ENCODE measurements at regions not wholly inside any gene's neighbourhood (a gene's known extent, or its start where the extent isn't known, plus 50 kb on each side); places are given as distances from the start of the nearest gene placed in this dataset.
"Not testable (repeated sequence)": the region's sequence is repeated elsewhere in the genome, so short reads cannot be mapped to it uniquely, and the experiment has no call there.

DNA sequence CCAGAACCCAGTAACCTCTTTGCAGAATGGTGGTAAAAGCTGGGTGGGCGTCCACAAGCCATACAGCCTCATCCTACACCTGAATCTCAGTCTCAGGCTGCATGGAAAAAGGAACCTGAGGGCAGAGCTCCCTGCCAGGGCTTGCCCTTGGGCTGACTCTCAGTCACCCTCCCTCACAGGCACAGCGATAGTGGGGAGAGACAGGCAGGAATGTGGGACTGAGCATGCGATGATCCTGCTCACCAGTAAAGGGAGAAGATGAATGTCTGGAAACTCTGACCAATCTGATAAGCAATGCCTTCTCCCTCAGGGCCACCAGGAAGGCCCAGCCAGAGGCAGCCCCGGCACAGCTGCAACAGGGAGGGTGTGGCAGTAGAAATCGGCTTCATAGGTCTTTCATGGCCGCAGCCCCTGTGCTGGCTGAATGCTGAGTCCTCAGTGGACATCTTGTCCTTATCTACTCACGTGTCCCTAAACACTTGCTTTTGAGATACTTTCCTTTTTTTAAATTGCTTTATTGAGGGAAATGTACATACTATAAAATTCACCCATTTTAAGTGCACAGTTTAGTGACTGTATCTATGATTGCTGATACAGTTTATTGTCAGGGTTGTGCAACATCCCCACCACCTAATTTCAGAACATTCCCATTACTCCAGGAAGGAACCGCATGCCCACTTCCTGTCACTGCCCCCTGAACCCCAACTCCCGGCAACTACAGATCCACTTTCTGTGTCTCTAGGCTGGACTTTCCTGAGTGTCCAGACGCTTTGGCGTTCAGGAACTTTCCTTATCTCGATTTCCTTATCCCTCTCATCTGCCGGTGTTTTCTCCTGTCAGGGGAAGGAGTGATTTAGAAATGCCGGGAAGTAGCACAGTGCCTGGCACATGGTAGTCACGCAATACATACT lies 258.1 kb downstream of the PCNX1 start:
- no peak for DNase-seq (ENCODE audit: low read depth in 2 of 2, low spot score in 1 of 2)

DNA sequence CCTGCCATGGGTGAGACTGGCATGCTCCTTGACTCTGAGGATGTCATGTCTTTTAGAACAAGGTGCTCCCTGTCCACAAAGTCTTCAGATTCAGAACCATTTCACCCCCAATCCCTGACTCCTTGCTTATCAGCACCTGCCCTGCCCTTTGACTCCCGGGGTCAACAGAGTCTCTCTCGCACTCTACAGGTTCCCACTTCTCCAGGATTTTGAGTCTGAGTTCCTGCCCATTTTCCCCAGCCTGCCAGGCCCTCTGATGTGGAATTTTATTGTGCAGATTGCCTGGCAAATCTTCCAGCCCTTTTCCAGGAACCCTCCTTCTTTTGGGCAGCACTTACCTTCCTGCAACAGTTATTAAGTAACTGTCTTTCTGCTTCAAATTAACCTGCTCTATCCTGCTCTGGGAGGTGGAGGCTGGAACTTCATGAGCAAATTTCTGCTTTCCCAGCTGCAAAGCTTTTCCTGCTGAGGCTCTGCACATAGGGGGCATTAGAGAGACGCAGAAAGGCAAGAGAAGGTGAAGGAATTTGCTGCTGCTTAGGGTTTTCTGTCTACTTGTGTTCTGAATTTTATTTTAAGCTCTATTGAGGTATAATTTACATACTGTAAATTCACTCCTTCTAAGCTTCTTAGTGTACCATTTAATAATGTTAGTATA lies 259.1 kb downstream of the PCNX1 start:
- DNase-seq (ENCODE audit: low read depth in 2 of 2, low spot score in 1 of 2), result no peak

DNA sequence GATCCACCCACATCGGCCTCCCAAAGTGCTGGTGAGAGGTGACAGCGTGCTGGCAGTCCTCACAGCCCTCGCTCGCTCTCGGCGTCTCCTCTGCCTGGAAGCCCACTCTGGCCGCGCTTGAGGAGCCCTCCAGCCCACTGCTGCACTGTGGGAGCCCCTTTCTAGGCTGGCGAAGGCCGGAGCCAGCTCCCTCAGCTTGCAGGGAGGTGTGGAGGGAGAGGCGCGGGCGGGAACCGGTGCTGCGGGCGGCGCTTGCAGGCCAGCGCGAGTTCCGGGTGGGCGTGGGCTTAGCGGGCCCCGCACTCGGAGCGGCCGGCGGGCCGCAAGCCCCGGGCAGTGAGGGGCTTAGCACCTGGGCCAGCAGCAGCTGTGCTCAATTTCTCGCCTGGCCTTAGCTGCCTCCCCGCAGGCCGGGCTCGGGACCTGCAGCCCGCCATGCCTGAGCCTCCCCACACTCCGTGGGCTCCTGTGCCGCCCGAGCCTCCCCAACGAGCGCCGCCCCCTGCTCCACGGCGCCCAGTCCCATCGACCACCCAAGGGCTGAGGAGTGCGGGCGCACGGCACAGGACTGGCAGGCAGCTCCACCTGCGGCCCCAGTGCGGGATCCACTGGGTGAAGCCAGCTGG lies 260.2 kb downstream of the PCNX1 start:
- not testable (repeated sequence) for DNase-seq (ENCODE audit: low read depth in 2 of 2, low spot score in 1 of 2)

DNA sequence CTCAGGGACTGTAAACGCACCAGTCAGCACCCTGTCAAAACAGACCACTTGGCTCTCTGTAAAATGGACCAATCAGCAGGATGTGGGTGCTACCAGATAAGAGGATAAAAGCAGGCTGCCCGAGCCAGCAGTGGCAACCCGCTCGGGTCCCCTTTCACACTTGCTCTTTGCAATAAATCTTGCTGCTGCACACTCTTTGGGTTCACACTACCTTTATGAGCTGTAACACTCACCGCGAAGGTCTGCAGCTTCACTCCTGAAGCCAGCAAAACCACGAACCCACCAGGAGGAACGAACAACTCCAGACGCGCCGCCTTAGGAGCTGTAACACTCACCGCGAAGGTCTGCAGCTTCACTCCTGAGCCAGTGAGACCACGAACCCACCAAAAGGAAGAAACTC lies 260.9 kb downstream of the PCNX1 start:
- DNase-seq (ENCODE audit: low read depth in 2 of 2, low spot score in 1 of 2), result not testable (repeated sequence)

DNA sequence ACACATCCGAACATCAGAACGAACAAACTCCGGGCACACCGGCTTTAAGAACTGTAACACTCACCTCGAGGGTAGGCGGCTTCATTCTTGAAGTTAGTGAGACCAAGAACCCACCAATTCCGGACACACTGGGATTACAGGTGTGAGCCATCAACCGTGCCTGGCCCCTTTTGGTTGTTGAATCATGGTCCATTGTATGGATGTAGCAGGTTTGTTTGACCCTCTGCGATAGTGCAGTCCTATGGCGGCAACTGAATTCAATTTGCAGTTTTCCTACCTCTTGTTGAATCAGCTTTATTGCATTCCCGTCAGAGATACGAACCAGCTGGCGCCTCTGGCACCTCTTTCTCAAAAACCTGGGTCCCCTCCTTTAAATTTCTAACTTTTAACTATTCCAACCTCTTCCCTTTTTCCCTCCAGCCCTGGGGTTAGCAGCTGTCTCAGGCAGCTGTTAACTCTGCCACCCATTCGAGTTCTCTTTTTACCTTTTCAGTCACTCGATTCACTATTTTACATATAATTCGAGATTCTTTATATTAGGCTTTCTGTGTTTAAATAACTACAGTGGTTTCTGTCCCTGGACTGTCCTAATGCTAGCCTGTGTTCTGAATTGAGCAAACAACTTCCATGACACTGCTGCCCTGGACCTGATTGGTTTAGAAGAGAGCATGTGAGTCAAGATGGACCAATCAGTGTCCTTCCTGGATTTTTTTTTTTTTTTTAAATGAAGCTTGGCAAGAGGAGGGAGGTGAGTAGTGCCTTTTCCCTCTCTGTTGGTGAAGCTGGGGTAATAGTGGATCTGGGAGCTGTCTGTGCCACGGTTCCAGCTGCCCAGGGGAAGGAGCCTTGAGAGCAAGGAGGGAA lies 261.5 kb downstream of the PCNX1 start:
- no peak for DNase-seq (ENCODE audit: low read depth in 2 of 2, low spot score in 1 of 2)

DNA sequence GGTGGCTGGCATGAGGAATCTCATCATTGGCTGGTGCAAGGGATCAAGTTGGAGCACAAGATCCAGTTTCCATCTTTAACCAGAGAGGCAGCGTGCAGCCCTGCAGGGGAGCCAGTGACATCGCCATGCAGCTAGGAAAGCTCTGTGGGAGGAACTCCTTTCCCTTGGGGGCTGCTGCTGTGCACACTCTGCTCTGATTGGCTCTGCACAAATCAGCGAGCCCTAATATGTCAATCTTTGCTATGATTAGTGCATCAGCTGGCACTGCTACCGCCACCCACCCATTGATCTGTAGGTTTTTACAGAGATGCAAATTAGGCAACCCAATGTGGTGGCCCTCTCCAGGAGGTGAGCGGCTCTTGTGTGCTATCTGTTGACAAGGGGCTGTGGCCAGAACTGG lies 262.6 kb downstream of the PCNX1 start:
- DNase-seq (ENCODE audit: low read depth in 2 of 2, low spot score in 1 of 2), result no peak

DNA sequence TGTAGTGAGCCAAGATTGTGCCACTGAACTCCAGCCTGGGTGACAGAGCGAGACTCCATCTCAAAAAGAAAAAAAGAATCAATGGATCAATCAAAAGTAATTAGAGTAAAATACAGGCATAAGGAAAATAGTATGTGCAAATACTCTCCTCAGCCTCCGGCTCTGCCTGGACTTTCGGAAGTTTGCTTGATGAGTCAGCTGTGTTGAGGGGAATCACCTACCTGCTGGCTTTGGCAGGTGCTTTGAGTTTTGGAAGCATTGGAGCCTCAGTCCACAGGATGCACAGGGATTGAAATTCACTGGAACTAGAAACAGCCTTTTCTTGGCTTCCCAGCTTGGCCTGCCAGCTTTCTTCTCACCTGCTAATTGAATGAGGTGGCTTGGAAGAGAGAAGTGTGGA lies 268.2 kb downstream of the PCNX1 start:
- DNase-seq (ENCODE audit: low read depth in 2 of 2, low spot score in 1 of 2), result no peak

DNA sequence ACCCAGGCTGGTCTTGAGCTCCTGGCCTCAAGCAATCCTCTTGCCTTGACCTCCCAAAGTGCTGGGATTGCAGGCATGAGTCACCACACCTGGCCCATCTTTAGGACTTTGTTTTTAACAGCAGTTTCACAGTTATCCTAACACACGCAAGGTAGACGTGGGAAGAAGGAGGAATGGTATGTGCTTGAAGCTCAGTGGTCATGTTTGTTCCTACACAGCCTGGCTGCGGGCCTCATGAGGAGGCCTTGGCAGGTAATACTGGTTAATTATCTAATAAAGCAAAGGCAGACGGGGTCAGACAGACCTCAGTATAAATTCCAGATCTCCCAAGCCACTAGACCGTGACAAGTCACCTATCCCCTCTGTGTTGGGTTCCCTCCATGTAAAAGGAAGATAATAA lies 271.8 kb downstream of the PCNX1 start:
- no peak for DNase-seq (ENCODE audit: low read depth in 2 of 2, low spot score in 1 of 2)

DNA sequence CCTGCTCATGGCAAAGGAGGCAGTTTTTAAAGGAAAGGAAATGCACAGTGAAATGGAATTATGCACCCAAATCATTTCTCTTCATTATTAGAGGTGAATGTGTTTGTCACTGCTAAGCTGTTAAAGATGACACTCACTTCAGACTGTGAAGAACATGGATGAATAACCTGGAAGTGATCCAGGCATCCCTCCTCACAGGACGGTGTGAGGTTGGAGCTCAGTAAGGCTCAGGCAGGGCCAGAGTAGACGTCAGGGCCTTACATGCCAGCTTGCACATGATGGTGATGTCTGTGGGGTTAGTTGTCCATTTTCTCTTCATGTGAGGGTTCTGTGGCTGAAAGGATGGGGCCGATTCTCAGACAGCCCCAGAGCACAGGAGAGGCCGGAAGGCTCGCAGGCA lies 273.1 kb downstream of the PCNX1 start:
- DNase-seq (ENCODE audit: low read depth in 2 of 2, low spot score in 1 of 2), result no peak

DNA sequence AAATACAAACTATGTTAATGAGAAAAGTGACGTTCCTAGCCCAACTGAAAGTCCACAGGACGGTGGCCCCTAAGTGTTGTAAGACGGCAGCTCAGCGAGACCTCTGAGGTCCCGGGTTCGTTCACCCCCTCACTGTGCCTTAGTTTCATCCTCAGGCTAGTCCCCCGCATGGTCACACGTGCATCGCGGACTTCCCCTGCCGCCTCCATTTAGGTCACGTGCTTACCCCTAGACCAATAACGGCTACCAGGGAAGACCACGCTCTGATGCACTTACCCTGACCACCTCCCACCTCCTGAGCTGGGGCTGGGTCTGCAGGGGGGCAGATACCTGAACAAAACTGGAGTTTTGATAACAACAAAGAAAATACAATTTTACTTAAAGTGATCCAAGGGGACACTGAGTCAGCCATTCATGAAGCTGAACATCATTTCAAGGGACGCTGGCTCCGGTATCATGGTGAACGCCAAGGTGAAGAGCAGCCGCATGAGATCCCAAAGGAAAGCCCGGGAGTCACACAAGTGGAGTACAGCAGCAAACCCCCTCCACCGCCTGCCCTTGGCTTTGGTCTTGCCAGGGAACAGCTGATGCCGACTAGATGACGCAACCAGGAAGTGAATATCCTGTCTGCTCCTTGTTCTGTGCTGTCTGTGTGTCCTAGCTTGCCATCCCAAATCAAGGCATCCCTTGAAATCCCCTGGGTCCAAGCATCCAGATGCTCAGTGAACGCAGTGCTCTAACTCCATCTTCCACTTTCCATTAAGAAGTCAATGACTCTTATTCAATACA lies 274.1 kb downstream of the PCNX1 start:
- DNase-seq (ENCODE audit: low read depth in 2 of 2, low spot score in 1 of 2), result no peak

DNA sequence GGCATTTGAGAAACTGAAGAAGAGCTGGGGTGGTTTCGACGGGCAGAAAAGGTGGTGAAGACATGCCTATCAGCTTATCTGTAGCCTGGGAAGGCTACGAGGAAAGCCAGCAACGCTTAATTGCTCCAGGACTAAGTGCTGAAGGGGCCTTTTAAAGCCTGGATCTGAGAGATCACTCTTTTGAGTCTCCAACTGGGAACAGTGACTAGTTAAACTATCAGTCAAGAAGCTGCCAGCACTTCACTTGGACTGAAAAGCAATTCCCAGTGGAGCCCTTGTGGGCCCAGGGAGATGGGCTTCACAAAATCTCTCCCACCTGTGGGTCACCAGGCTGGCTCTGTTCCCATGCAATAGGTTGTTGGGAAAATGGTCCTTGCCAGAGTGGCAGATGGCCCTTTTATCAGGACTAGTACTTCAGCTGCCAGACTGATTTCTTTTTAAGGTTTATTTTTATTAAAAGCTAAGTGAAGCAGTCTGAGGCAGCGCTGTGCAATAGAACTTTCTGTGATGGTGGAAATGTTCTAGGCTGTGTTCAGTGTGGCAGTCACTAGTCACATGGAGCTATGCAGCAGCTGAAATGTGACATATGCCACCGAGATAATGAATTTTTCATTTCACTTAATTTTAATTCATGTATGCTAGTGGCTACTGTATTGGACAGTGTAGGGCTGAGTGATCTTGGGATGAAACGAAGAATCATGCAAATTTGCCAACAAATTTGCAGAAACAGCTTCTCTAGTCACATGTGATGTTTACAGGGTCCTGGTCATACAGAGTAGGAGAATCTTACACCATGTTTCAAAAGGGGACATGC lies 276.8 kb downstream of the PCNX1 start:
- no peak for DNase-seq (ENCODE audit: low read depth in 2 of 2, low spot score in 1 of 2)

DNA sequence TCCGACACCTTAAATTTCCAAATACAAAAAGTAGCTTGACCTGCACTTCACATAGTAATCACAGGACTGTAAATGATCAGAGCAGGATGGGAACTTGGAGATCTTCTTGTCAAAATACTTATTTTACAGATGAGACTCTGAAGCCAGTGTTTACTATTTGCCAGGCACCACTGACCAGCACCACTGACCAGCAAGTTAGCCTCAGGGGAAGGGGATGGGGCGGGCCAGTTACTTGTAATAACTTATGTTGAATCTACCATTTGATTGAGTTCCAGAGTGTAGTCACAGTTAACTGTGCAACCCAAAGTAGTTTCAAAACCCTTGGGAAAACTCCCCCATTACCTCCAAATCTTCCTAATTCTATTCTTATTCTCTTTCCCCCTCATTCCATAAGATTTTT lies 278.4 kb downstream of the PCNX1 start:
- DNase-seq (ENCODE audit: low read depth in 2 of 2, low spot score in 1 of 2), result no peak

DNA sequence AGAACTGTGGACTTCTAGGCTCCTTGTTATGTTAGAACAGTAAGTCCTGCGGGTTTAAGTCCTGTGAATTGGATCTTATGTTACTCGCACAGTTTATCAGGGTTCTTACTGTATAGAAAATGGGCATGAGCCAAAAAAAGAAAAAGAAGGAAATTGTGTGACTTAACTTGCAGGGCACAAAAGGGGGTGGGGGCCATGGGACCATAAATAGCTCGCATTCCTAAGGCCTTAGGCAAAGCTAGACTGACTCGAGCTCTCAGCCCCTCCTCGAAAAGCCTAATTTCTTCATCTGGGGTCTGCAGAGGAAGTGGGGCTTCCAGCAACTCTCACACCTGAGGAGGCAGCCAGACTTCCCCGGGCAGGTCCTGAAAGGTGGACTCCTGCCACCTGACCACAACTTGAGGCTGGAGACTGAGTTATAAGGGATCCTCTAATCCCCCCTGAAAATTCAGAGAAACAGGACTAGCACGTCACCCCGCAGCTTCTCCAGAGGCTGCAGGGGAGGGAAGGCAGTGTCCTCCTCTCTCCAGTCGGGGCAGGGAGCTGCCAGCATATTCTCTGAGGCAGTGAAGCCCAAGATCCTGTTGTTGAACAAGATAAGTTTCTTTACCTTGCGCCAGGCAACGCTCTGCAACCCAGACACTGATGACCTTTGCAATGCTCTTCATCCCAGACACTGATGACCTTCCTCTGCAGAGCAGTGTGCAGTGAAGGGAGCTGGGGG lies 280.5 kb downstream of the PCNX1 start:
- no peak for DNase-seq (ENCODE audit: low read depth in 2 of 2, low spot score in 1 of 2)

DNA sequence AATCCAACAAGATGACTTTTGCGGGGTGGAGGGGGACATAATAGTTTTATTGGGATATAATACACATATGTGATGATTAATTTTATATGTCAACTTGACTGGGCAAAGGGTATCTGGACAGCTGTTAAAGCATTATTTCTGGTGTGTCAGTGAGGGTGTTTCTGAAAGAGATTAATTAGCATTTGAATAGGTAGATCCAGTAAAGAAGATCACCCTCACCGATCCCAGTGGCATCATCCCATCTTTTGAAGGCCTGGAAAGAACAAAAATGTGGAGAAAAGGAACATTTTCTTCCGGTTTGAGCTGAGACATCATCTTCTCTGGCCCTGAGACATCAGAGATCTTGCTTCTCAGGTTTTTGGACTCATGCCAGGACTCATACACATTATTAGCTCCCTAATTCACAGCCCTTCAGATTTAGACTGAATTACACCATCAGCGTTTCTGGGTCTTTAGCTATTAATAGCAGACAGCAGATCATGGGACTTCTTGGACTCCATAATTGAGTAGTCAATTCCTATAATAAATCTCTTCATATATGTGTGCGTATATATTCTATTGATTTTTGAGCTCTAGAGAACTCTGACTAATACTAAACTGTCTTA lies 283.6 kb downstream of the PCNX1 start:
- no peak for DNase-seq (ENCODE audit: low read depth in 2 of 2, low spot score in 1 of 2)

DNA sequence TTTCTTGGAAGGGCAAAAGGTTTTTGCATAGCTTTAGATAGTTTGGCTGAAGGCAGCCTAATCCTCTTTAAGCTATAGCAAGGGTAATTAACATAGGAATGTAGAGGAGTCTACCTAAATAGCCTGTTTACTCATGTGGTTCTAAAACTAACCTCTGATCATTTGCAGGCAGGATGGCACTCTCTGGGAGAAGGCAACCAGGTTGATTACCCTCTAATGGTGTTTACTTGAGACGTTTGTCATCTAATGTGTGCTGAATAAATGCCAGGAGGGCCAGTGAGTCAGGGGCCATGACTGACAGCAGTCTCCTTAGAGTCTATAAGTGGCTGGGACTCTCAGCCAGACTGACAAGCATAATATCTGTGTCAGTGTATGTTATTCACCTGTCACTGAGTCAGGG lies 286.4 kb downstream of the PCNX1 start:
- DNase-seq (ENCODE audit: low read depth in 2 of 2, low spot score in 1 of 2), result no peak

DNA sequence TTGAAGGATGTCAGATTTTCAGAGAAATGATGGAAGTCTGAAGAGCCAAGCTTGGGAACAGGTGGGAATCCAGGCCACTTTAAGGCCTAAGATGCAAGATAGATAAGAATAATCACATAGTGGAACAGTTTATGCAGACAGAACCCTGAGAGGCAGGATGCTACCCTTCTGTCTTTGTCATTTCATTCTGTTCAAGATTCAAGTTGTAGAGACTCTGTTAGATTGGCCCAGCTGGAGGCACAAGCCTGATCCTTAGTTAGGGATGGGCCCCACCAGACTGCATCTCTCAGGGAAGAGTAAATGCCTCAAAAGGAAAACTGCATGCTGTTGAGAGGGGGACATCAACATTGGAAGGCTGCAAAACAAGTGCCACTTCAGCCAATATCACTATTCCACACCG lies 287.0 kb downstream of the PCNX1 start:
- no peak for DNase-seq (ENCODE audit: low read depth in 2 of 2, low spot score in 1 of 2)

DNA sequence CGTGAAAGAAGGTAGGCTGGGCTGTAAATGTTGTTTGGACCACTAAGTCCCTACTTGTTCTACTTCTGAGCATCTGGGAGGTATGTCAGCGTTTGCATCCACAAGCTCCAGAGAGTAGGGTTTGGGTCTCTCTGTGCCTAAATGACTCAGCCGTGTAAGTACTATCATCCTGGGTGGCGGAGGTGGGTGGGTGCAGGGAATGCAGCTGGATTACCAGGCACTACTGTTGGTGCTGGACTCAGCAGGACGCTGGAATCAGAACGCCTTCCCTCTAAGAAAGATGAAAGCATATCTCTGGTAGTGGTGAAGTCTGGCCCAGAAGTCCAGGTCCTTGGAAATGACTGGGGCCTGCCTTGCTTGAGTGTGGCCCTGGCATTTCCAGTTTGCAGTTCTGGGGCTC lies 289.7 kb downstream of the PCNX1 start:
- no peak for DNase-seq (ENCODE audit: low read depth in 2 of 2, low spot score in 1 of 2)

DNA sequence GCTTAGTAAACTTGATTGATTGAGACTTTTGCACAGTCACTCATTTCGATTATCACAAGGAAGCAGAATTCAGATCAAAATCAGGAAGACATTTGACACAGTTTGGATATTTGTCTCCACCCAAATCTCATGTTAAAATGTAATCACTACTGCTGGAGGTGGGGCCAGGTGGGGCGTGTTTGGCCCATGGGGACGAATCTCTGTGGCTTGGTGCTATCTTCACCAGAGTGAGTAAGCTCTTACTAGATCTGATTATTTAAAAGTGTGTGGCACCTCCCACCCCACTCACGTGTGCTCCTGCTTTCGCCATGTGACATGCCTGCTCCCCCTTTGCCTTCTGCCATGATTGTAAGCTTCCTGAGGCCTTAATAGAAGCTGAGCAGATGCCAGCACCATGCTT lies 291.4 kb downstream of the PCNX1 start:
- no peak for DNase-seq (ENCODE audit: low read depth in 2 of 2, low spot score in 1 of 2)

DNA sequence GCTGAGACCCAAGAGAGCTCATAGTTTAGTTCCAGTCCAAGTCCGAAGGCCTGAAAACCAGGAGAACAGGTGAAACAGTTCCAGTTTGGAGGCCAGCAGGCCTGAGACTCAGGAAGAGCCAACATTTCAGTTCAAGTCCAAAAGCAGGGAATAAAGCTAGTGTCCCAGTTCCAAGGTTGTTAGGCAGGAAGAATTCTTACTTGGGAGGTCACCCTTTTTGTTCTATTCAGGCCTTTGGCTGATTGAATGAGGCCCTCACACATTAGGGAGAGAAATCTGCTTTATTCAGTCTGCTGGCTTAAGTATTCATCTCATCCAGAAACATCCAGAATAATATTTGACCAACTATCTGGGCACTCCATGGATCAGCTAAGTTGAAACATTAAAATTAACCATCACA lies 294.6 kb downstream of the PCNX1 start:
- DNase-seq (ENCODE audit: low read depth in 2 of 2, low spot score in 1 of 2), result no peak
